T-helper 2 cell treated with Interferon-gamma antibody and Interleukin-4, amounts not matched to agents 5 μg/mL and 100 μg/mL, for 36 hours (primary cell): ENCODE measurements at regions not wholly inside any gene's neighbourhood (a gene's known extent, or its start where the extent isn't known, plus 50 kb on each side); places are given as distances from the start of the nearest gene placed in this dataset.
A peak's percentile ranks its signal among the peaks of the same experiment; 100 is the strongest.

Experiments used
- DNase-seq: peaks from one replicate; pipeline ENCODE4 v3.0.0; 2021; ENCODE audit warnings: low spot score
- H3K27ac Mint-ChIP-seq: one replicate; pipeline ENCODE4 v1.8.0; 2021; ENCODE audit warnings: mild to moderate bottlenecking, mixed read lengths
- H3K27me3 Mint-ChIP-seq: one replicate; pipeline ENCODE4 v1.8.0; 2021; ENCODE audit warnings: low read depth, mixed read lengths
- H3K36me3 Mint-ChIP-seq: one replicate; pipeline ENCODE4 v1.8.0; 2021; ENCODE audit warnings: low read depth, mixed read lengths
- H3K4me1 Mint-ChIP-seq: one replicate; pipeline ENCODE4 v1.8.0; 2021; ENCODE audit warnings: low read depth, mixed read lengths
- H3K4me3 Mint-ChIP-seq: one replicate; pipeline ENCODE4 v1.8.0; 2022; ENCODE audit warnings: mild to moderate bottlenecking, moderate library complexity, mixed read lengths
- H3K9me3 Mint-ChIP-seq: one replicate; pipeline ENCODE4 v1.8.0; 2021; ENCODE audit warnings: mixed read lengths

GRCh38 chr2:145484448-145485097, 964.7 kb upstream of the ZEB2 start:
- no peaks in the 10 kb centered on the region for H3K4me1 Mint-ChIP-seq
- DNase-seq = no peak
- no peaks in the 10 kb centered on the region for H3K27me3 Mint-ChIP-seq
- no peaks in the 10 kb centered on the region for H3K9me3 Mint-ChIP-seq
- no peak overlapping the region for H3K4me3 Mint-ChIP-seq
- no peaks in the 10 kb centered on the region for H3K36me3 Mint-ChIP-seq
- no peak overlapping the region for H3K27ac Mint-ChIP-seq

DNA sequence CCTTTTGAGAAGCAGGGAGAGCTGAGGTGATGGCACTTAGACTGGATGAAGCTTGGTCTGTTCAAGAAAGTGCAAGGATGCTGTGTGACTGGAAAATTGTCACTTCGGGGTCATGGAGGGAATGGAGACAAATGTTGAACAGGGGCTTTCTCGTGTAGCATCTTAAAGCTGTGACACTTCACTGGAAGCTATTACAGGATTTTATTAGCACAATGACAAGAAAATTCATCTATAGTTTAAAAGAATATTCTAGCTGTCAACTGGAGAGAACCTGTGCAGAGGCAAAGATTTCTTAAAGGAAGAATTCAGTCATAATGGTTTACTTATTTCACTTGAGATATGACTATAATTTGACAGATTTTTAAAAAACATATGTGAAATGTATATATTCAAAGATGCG, 963.9 kb upstream of the ZEB2 start:
- Mint-ChIP-seq H3K4me3 (no peak overlapping the region), H3K27ac (no peak overlapping the region), H3K4me1 (no peaks in the 10 kb centered on the region), H3K27me3 (no peaks in the 10 kb centered on the region), H3K9me3 (no peaks in the 10 kb centered on the region), H3K36me3 (no peaks in the 10 kb centered on the region)
- DNase-seq = no peak

DNA sequence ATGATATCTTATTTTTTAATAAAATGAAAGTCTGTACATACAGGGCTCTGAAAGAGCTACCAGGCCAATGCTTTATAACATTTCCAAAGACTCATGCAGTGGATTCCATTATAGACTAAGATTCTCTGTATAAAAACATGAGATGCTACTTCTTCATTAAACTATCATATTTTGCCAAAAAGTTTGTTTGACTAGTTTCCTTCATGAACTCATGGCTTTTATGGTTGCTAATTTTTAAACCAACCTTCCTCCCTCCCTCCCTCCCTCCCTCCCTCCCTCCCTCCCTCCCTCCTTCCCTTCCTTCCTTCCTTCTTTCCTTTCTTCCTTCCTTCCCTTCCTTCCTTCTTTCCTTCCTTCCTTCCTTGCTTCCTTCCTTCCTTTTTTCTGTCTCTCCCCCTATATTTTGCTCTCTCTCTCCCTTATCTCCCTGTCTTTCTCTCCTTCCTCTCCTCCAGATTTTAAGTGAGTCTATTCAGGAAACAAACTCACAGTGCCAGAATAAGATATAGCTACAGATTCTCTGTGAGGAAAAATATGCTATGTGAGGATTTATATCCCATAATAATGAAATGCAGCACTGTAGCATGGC, 961.5 kb upstream of the ZEB2 start:
- Mint-ChIP-seq H3K9me3 (peaks cover 5% of the 10 kb centered on the region), H3K4me3 (no peak overlapping the region), H3K27ac (no peak overlapping the region), H3K36me3 (no peaks in the 10 kb centered on the region), H3K4me1 (no peaks in the 10 kb centered on the region), H3K27me3 (no peaks in the 10 kb centered on the region)
- DNase-seq = no peak

GRCh38 chr2:145464866-145465265, 944.9 kb upstream of the ZEB2 start:
- H3K9me3 Mint-ChIP-seq = no peaks in the 10 kb centered on the region
- no peak for DNase-seq
- H3K27me3 Mint-ChIP-seq = no peaks in the 10 kb centered on the region
- H3K36me3 Mint-ChIP-seq = no peaks in the 10 kb centered on the region
- H3K4me3 Mint-ChIP-seq = no peak overlapping the region
- H3K4me1 Mint-ChIP-seq = no peaks in the 10 kb centered on the region
- H3K27ac Mint-ChIP-seq = no peak overlapping the region

DNA sequence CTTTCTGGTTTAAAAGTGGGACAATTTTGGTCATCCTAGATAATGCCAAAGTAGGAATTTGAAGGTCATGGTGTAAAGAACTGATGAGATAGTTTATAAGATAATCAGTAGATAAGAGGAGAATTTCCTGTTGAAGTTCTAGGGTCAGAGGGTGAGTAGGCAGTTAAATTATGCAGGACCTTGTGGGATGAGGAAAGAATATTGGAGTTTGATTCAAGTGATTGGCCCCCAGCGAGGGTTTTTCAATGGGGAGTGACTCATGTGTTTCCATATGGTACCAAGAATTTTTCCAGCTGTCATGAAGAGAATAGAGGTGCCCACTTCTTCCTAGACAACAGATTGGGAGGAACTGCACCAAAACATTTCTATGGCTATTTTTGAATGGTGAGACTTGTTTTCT, 940.2 kb upstream of the ZEB2 start:
- no peaks in the 10 kb centered on the region for H3K4me1 Mint-ChIP-seq
- H3K27ac Mint-ChIP-seq = no peak overlapping the region
- DNase-seq = no peak
- no peaks in the 10 kb centered on the region for H3K36me3 Mint-ChIP-seq
- no peaks in the 10 kb centered on the region for H3K9me3 Mint-ChIP-seq
- no peak overlapping the region for H3K4me3 Mint-ChIP-seq
- no peaks in the 10 kb centered on the region for H3K27me3 Mint-ChIP-seq

GRCh38 chr2:145431181-145431951, 911.4 kb upstream of the ZEB2 start:
- Mint-ChIP-seq H3K9me3 (no peaks in the 10 kb centered on the region), H3K36me3 (no peaks in the 10 kb centered on the region), H3K27me3 (peaks cover 2% of the 10 kb centered on the region), H3K4me3 (no peak overlapping the region), H3K27ac (no peak overlapping the region), H3K4me1 (no peaks in the 10 kb centered on the region)
- no peak for DNase-seq

GRCh38 chr2:145423809-145424208, 903.9 kb upstream of the ZEB2 start:
- H3K4me3 Mint-ChIP-seq = no peak overlapping the region
- peaks cover 31% of the 10 kb centered on the region for H3K9me3 Mint-ChIP-seq
- no peak overlapping the region for H3K27ac Mint-ChIP-seq
- no peaks in the 10 kb centered on the region for H3K36me3 Mint-ChIP-seq
- DNase-seq = no peak
- H3K4me1 Mint-ChIP-seq = no peaks in the 10 kb centered on the region
- peaks cover 24% of the 10 kb centered on the region for H3K27me3 Mint-ChIP-seq

- Mint-ChIP-seq H3K36me3 (no peaks in the 10 kb centered on the region), H3K4me3 (no peak overlapping the region), H3K4me1 (no peaks in the 10 kb centered on the region), H3K9me3 (peaks cover 31% of the 10 kb centered on the region), H3K27me3 (peaks cover 28% of the 10 kb centered on the region), H3K27ac (no peak overlapping the region)
- no peak for DNase-seq
Measured at GRCh38 chr2:145422576-145422975, 902.7 kb upstream of the ZEB2 start.

DNA sequence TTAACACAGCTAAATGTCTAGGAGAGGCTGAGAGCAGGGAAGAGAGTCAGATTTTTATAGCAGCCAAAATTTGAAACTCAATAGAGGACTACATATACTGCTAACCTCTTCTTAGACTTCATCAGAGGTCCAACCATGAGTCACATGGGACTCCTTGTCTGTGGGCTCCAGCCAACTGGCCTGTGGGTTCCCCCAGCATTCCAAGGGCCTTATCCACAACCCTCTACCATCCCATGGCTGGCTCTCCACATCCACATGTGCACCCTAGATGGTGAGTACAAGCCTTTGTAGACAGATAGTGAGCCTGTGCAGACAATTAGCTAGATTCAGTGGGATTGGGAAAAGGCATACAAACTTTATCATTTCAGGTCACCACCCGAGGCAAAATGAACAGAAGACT, 901.9 kb upstream of the ZEB2 start:
- Mint-ChIP-seq H3K36me3 (no peaks in the 10 kb centered on the region), H3K27ac (no peak overlapping the region), H3K9me3 (peaks cover 34% of the 10 kb centered on the region), H3K4me1 (no peaks in the 10 kb centered on the region), H3K4me3 (no peak overlapping the region), H3K27me3 (peaks cover 32% of the 10 kb centered on the region)
- DNase-seq = no peak

DNA sequence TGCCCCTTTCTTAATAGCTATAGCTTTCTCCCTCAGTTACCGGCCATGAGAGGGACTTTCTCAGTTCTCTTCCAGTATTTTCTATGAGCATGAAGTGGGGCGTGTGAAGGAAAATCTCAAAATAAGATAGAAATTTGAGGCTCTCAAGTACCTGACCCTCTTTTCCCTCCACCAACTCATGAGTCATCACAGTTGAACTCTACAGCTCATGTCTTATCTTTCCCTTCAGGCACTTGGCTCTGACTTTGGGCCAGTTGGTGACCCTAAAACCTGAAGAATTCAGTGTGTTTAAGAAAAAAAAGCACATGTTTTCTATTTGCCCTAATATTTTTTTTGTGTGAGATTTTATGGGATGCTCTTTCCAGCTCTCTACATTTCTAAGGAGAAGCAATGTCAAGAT, 896.7 kb upstream of the ZEB2 start:
- H3K4me1 Mint-ChIP-seq = peaks cover 13% of the 10 kb centered on the region
- peaks cover 40% of the 10 kb centered on the region for H3K9me3 Mint-ChIP-seq
- no peak overlapping the region for H3K4me3 Mint-ChIP-seq
- H3K27me3 Mint-ChIP-seq = peaks cover 56% of the 10 kb centered on the region
- no peak overlapping the region for H3K27ac Mint-ChIP-seq
- DNase-seq = no peak
- H3K36me3 Mint-ChIP-seq = peaks cover 13% of the 10 kb centered on the region

DNA sequence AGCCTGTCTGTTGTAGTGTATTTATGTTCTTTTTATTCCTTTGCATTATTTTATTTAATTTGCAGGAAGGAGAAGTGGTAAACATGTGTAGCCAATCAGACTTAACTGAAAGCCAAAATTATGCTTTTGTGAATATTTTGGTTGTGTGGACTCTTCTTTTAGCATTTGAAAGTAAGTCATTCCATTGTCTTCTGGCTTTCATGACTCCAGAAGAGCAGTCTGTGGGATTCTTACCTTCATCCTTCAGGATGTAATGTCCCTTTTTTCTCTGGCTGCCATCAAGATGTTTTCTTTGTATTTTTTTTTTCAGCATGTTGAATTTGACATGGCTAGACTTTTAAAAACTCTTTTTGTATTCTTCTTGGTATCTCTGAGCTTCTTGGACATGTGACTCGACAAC, 895.2 kb upstream of the ZEB2 start:
- DNase-seq = no peak
- Mint-ChIP-seq H3K27me3 (peaks cover 57% of the 10 kb centered on the region), H3K9me3 (peaks cover 29% of the 10 kb centered on the region), H3K4me3 (no peak overlapping the region), H3K36me3 (peaks cover 16% of the 10 kb centered on the region), H3K27ac (no peak overlapping the region), H3K4me1 (peaks cover 28% of the 10 kb centered on the region)

- H3K4me1 Mint-ChIP-seq = peaks cover 30% of the 10 kb centered on the region
- H3K27ac Mint-ChIP-seq = no peak overlapping the region
Measured at GRCh38 chr2:145413261-145414030, 893.5 kb upstream of the ZEB2 start.

GRCh38 chr2:145412155-145412554, 892.2 kb upstream of the ZEB2 start:
- H3K9me3 Mint-ChIP-seq = peaks cover 31% of the 10 kb centered on the region
- H3K4me1 Mint-ChIP-seq = peaks cover 30% of the 10 kb centered on the region
- no peak for DNase-seq
- peaks cover 16% of the 10 kb centered on the region for H3K36me3 Mint-ChIP-seq
- peaks cover 59% of the 10 kb centered on the region for H3K27me3 Mint-ChIP-seq
- no peak overlapping the region for H3K27ac Mint-ChIP-seq
- H3K4me3 Mint-ChIP-seq = peak overlapping the region; percentile 71

More at GRCh38 chr2:145413261-145414030, 893.5 kb upstream of the ZEB2 start:
- no peak for DNase-seq
- Mint-ChIP-seq H3K9me3 (peaks cover 26% of the 10 kb centered on the region), H3K36me3 (peaks cover 16% of the 10 kb centered on the region), H3K27me3 (peaks cover 56% of the 10 kb centered on the region), H3K4me3 (no peak overlapping the region)

DNA sequence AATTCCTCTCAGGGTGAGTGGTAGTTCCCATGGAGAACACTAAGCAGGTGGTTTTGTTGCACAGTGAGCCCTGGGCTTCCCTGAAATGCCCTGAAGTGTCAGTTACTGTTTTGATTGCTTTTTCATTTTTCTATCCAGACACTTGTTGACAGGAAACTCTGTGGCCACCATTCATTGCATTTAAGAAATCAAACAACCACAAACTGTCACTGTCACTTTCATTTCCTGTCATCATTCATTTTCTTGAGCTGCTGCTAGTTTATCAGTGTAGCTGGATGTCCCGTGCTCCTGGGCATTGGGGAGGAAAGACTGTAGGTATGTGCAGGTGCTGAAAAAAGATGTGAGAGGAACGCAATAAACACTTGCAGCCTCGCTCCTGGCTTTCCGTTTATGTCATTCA, 891.6 kb upstream of the ZEB2 start:
- peaks cover 57% of the 10 kb centered on the region for H3K27me3 Mint-ChIP-seq
- H3K9me3 Mint-ChIP-seq = peaks cover 26% of the 10 kb centered on the region
- DNase-seq = peak; percentile 39

More for the DNA sequence above, 891.6 kb upstream of the ZEB2 start:
- Mint-ChIP-seq H3K4me3 (peak overlapping the region; percentile 71), H3K4me1 (peaks cover 30% of the 10 kb centered on the region), H3K27ac (peak overlapping the region; percentile 80), H3K36me3 (peaks cover 16% of the 10 kb centered on the region)
